ENCODE measurements at regions not wholly inside any gene's neighbourhood (a gene's known extent, or its start where the extent isn't known, plus 50 kb on each side); places are given as distances from the start of the nearest gene placed in this dataset.
A peak's percentile ranks its signal among the peaks of the same experiment; 100 is the strongest.

- Histone ChIP-seq H3K4me3 (ENCODE audit: low read length) (no peak overlapping the region), H3K9ac (ENCODE audit: low read length) (no peak overlapping the region), H3K9me3 (ENCODE audit: low read length) (no peaks in the 10 kb centered on the region), H3K27ac (ENCODE audit: low read length) (no peak overlapping the region), H3K79me2 (replicated peaks; ENCODE audit: insufficient read depth, low read length) (no peaks in the 10 kb centered on the region), H3K9me2 (ENCODE audit: insufficient read depth, low read length) (no peaks in the 10 kb centered on the region), H2AFZ (ENCODE audit: low read depth, low read length) (no peak overlapping the region), H3K36me3 (ENCODE audit: insufficient read depth, low read length) (no peaks in the 10 kb centered on the region), H4K20me1 (ENCODE audit: insufficient read depth) (no peaks in the 10 kb centered on the region), H3K27me3 (ENCODE audit: insufficient read depth, low read depth, low read length) (peaks cover 2% of the 10 kb centered on the region), H3K4me2 (ENCODE audit: low read length) (no peak overlapping the region), H3F3A (ENCODE audit: insufficient read depth, low read length, poor library complexity, severe bottlenecking) (peaks cover 1% of the 10 kb centered on the region)
- TF ChIP-seq EP300 (conservative IDR thresholded peaks at IDR 0.05; ENCODE audit: poor library complexity, severe bottlenecking) (peak; percentile 41), MXI1 (conservative IDR thresholded peaks at IDR 0.05; ENCODE audit: poor library complexity, severe bottlenecking) (no peak), SMC3 (conservative IDR thresholded peaks at IDR 0.05; ENCODE audit: poor library complexity) (peak; percentile 62), REST (IDR thresholded peaks at IDR 0.05; ENCODE audit: borderline replicate concordance) (no peak), POLR2AphosphoS5 (IDR thresholded peaks at IDR 0.05) (peak; percentile 9), RAD21 (conservative IDR thresholded peaks at IDR 0.05) (peak; percentile 67)
- TF ChIP-seq, protein P1, sequence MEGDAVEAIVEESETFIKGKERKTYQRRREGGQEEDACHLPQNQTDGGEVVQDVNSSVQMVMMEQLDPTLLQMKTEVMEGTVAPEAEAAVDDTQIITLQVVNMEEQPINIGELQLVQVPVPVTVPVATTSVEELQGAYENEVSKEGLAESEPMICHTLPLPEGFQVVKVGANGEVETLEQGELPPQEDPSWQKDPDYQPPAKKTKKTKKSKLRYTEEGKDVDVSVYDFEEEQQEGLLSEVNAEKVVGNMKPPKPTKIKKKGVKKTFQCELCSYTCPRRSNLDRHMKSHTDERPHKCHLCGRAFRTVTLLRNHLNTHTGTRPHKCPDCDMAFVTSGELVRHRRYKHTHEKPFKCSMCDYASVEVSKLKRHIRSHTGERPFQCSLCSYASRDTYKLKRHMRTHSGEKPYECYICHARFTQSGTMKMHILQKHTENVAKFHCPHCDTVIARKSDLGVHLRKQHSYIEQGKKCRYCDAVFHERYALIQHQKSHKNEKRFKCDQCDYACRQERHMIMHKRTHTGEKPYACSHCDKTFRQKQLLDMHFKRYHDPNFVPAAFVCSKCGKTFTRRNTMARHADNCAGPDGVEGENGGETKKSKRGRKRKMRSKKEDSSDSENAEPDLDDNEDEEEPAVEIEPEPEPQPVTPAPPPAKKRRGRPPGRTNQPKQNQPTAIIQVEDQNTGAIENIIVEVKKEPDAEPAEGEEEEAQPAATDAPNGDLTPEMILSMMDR (IDR thresholded peaks at IDR 0.05; ENCODE audit: poor library complexity, severe bottlenecking): peak; percentile 58
Observed at GRCh38 chr3:178152031-178152806, 384.0 kb upstream of the KCNMB2 start.

DNA sequence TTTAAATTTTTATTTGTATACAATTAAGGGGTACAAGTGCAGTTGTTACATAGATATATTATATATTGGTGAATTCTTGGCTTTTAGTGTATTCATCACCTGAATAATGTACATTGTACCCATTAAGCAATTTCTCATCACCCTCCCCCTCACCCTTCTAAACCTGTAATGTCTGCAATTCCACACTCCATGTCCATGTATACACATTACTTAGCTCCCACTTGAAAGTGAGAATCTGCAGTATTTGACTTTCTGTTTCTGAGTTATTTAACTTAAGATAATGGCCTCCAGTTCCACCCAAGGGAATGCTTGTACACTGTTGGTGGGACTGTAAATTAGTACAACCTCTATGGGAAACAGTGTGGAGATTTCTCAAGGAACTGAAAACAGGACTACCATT, 383.2 kb upstream of the KCNMB2 start:
- no peak overlapping the region for H2AFZ ChIP-seq (ENCODE audit: low read depth, low read length)
- H3K27me3 ChIP-seq (ENCODE audit: insufficient read depth, low read depth, low read length): peaks cover 5% of the 10 kb centered on the region
- TF ChIP-seq, protein P1 (IDR thresholded peaks at IDR 0.05; ENCODE audit: poor library complexity, severe bottlenecking): no peak
- no peak for TF ChIP-seq MXI1 (conservative IDR thresholded peaks at IDR 0.05; ENCODE audit: poor library complexity, severe bottlenecking)
- no peak for TF ChIP-seq EZH2 (IDR thresholded peaks at IDR 0.05; ENCODE audit: borderline replicate concordance, insufficient read depth, low read length, poor library complexity, severe bottlenecking)
- no peak for TF ChIP-seq REST (IDR thresholded peaks at IDR 0.05; ENCODE audit: borderline replicate concordance)
- TF ChIP-seq POLR2AphosphoS5 (IDR thresholded peaks at IDR 0.05): no peak
- TF ChIP-seq TAF1 (IDR thresholded peaks at IDR 0.05; ENCODE audit: low read depth): no peak
- no peak for TF ChIP-seq RAD21 (conservative IDR thresholded peaks at IDR 0.05)
- H3K4me2 ChIP-seq (ENCODE audit: low read length): no peak overlapping the region
- no peak overlapping the region for H3K4me3 ChIP-seq (ENCODE audit: low read length)
- no peak overlapping the region for H3K27ac ChIP-seq (ENCODE audit: low read length)
- H3K9me3 ChIP-seq (ENCODE audit: low read length): no peaks in the 10 kb centered on the region
- H3K9ac ChIP-seq (ENCODE audit: low read length): no peak overlapping the region
- no peaks in the 10 kb centered on the region for H3K36me3 ChIP-seq (ENCODE audit: insufficient read depth, low read length)
- H3K9me2 ChIP-seq (ENCODE audit: insufficient read depth, low read length): no peaks in the 10 kb centered on the region
- no peaks in the 10 kb centered on the region for H3F3A ChIP-seq (ENCODE audit: insufficient read depth, low read length, poor library complexity, severe bottlenecking)
- no peaks in the 10 kb centered on the region for H4K20me1 ChIP-seq (ENCODE audit: insufficient read depth)
- no peaks in the 10 kb centered on the region for H3K79me2 ChIP-seq (replicated peaks; ENCODE audit: insufficient read depth, low read length)

Data from neural cell (in vitro differentiated cells).